ENCODE measurements at regions not wholly inside any gene's neighbourhood (a gene's known extent, or its start where the extent isn't known, plus 50 kb on each side); places are given as distances from the start of the nearest gene placed in this dataset.

GRCh38 chr6:37572334-37572733, 72.6 kb upstream of the CCDC167 start:
- H3K4me1 Mint-ChIP-seq (ENCODE audit: low read depth), result peaks cover 9% of the 10 kb centered on the region
- no peaks in the 10 kb centered on the region for H3K9me3 Mint-ChIP-seq (ENCODE audit: low read depth)
- no peak for TF ChIP-seq CTCF (IDR thresholded peaks at IDR 0.05)
- H3K27ac Mint-ChIP-seq (ENCODE audit: unreplicated experiment), result no peak overlapping the region
- DNase-seq (ENCODE audit: low spot score), result no peak
- peaks cover 8% of the 10 kb centered on the region for H3K27me3 Mint-ChIP-seq (ENCODE audit: low read depth)
- H3K4me3 Mint-ChIP-seq (ENCODE audit: unreplicated experiment), result no peak overlapping the region
- H3K36me3 Mint-ChIP-seq (ENCODE audit: low read depth), result no peaks in the 10 kb centered on the region

- peaks cover 3% of the 10 kb centered on the region for H3K4me1 Mint-ChIP-seq (ENCODE audit: low read depth)
- no peak for DNase-seq (ENCODE audit: low spot score)
Observed at GRCh38 chr6:37570482-37571133, 70.9 kb upstream of the CCDC167 start.

GRCh38 chr6:37569743-37570481, 70.2 kb upstream of the CCDC167 start:
- H3K27me3 Mint-ChIP-seq (ENCODE audit: low read depth), result peaks cover 8% of the 10 kb centered on the region
- H3K9me3 Mint-ChIP-seq (ENCODE audit: low read depth), result no peaks in the 10 kb centered on the region
- H3K4me3 Mint-ChIP-seq (ENCODE audit: unreplicated experiment), result no peak overlapping the region
- H3K4me1 Mint-ChIP-seq (ENCODE audit: low read depth), result peaks cover 10% of the 10 kb centered on the region
- no peak for TF ChIP-seq CTCF (IDR thresholded peaks at IDR 0.05)
- no peaks in the 10 kb centered on the region for H3K36me3 Mint-ChIP-seq (ENCODE audit: low read depth)
- H3K27ac Mint-ChIP-seq (ENCODE audit: unreplicated experiment), result no peak overlapping the region
- DNase-seq (ENCODE audit: low spot score), result no peak

More at GRCh38 chr6:37570482-37571133, 70.9 kb upstream of the CCDC167 start:
- Mint-ChIP-seq H3K27me3 (ENCODE audit: low read depth) (peaks cover 8% of the 10 kb centered on the region), H3K27ac (ENCODE audit: unreplicated experiment) (no peak overlapping the region), H3K4me3 (ENCODE audit: unreplicated experiment) (no peak overlapping the region), H3K9me3 (ENCODE audit: low read depth) (no peaks in the 10 kb centered on the region), H3K36me3 (ENCODE audit: low read depth) (no peaks in the 10 kb centered on the region)
- no peak for TF ChIP-seq CTCF (IDR thresholded peaks at IDR 0.05)

- Mint-ChIP-seq H3K4me3 (ENCODE audit: unreplicated experiment) (no peak overlapping the region), H3K9me3 (ENCODE audit: low read depth) (no peaks in the 10 kb centered on the region), H3K27me3 (ENCODE audit: low read depth) (peaks cover 9% of the 10 kb centered on the region), H3K27ac (ENCODE audit: unreplicated experiment) (no peak overlapping the region), H3K36me3 (ENCODE audit: low read depth) (no peaks in the 10 kb centered on the region), H3K4me1 (ENCODE audit: low read depth) (peaks cover 12% of the 10 kb centered on the region)
- no peak for TF ChIP-seq CTCF (IDR thresholded peaks at IDR 0.05)
- no peak for DNase-seq (ENCODE audit: low spot score)
Observed at GRCh38 chr6:37569317-37569716, 69.6 kb upstream of the CCDC167 start.

GRCh38 chr6:37566950-37567349, 67.3 kb upstream of the CCDC167 start:
- H3K36me3 Mint-ChIP-seq (ENCODE audit: low read depth), result no peaks in the 10 kb centered on the region
- no peak for TF ChIP-seq CTCF (IDR thresholded peaks at IDR 0.05)
- DNase-seq (ENCODE audit: low spot score), result no peak
- H3K4me1 Mint-ChIP-seq (ENCODE audit: low read depth), result peaks cover 12% of the 10 kb centered on the region
- H3K9me3 Mint-ChIP-seq (ENCODE audit: low read depth), result no peaks in the 10 kb centered on the region
- H3K4me3 Mint-ChIP-seq (ENCODE audit: unreplicated experiment), result no peak overlapping the region
- H3K27me3 Mint-ChIP-seq (ENCODE audit: low read depth), result peaks cover 10% of the 10 kb centered on the region
- no peak overlapping the region for H3K27ac Mint-ChIP-seq (ENCODE audit: unreplicated experiment)
